ENCODE measurements at regions not wholly inside any gene's neighbourhood (a gene's known extent, or its start where the extent isn't known, plus 50 kb on each side); places are given as distances from the start of the nearest gene placed in this dataset.

GRCh38 chr2:67729474-67729873 is 332.3 kb downstream of the ETAA1 start:
- Histone ChIP-seq H3K4me2 (ENCODE audit: insufficient read depth, low read length, poor library complexity, severe bottlenecking) (no peak overlapping the region), H2BK120ac (ENCODE audit: low read depth, low read length) (no peak overlapping the region), H3K27me3 (ENCODE audit: control insufficient read depth in 3 of 3, insufficient read depth in 3 of 3, low read depth in 1 of 3, low read length in 3 of 3) (no peaks in the 10 kb centered on the region), H4K8ac (ENCODE audit: low read depth, low read length) (no peak overlapping the region), H3K79me1 (ENCODE audit: low read depth, low read length) (no peaks in the 10 kb centered on the region), H4K91ac (ENCODE audit: low read depth, low read length, poor library complexity) (no peak overlapping the region), H3K23ac (ENCODE audit: low read depth, low read length, poor library complexity) (no peak overlapping the region), H3K4me1 (ENCODE audit: control insufficient read depth in 2 of 2, insufficient read depth in 1 of 2, low read depth in 1 of 2, low read length in 2 of 2) (peaks cover 0 to 16% of the 10 kb centered on the region in 2 donors), H3K4ac (ENCODE audit: low read length) (no peak overlapping the region), H3K36me3 (replicated peaks in 1 of 2; ENCODE audit: control insufficient read depth in 2 of 2, insufficient read depth in 2 of 2, low read length in 2 of 2) (no peaks in the 10 kb centered on the region), H3K9ac (ENCODE audit: low read depth, low read length, poor library complexity) (no peak overlapping the region), H2BK12ac (ENCODE audit: low read length) (no peak overlapping the region), H3K27ac (replicated peaks; ENCODE audit: low read length) (no peak overlapping the region), H2BK15ac (ENCODE audit: low read length) (no peak overlapping the region), H2AK5ac (ENCODE audit: low read depth, low read length) (no peak overlapping the region), H3K9me3 (replicated peaks in 1 of 2; ENCODE audit: control insufficient read depth in 2 of 2, insufficient read depth in 1 of 2, low read depth in 1 of 2, low read length in 2 of 2) (no peaks in the 10 kb centered on the region), H2AFZ (ENCODE audit: low read length) (no peak overlapping the region), H3K18ac (ENCODE audit: low read length) (no peak overlapping the region), H3K14ac (ENCODE audit: low read length) (no peak overlapping the region), H3K4me3 (ENCODE audit: low read length in 2 of 2) (no peak overlapping the region), H2BK5ac (ENCODE audit: low read length) (no peak overlapping the region)
- WGBS, 2 donors (ENCODE audit: extremely low coverage in 2 of 2, insufficient read length in 2 of 2, insufficient replicate concordance in 1 of 2): no CpG with 5 or more reads among the region's 3 CpGs
- DNase-seq (ENCODE audit: low spot score): no peak

- WGBS, 2 donors (ENCODE audit: extremely low coverage in 2 of 2, insufficient read length in 2 of 2, insufficient replicate concordance in 1 of 2): no CpG with 5 or more reads among the region's 3 CpGs
- H3K27ac ChIP-seq (replicated peaks; ENCODE audit: low read length): no peak overlapping the region
- H4K8ac ChIP-seq (ENCODE audit: low read depth, low read length): no peak overlapping the region
- H3K9me3 ChIP-seq (replicated peaks in 1 of 2; ENCODE audit: control insufficient read depth in 2 of 2, insufficient read depth in 1 of 2, low read depth in 1 of 2, low read length in 2 of 2): peaks cover 0 to under 1% of the 10 kb centered on the region in 2 donors
- H3K23ac ChIP-seq (ENCODE audit: low read depth, low read length, poor library complexity): no peak overlapping the region
- no peak overlapping the region for H2BK12ac ChIP-seq (ENCODE audit: low read length)
- no peak overlapping the region for H3K18ac ChIP-seq (ENCODE audit: low read length)
- H3K4me2 ChIP-seq (ENCODE audit: insufficient read depth, low read length, poor library complexity, severe bottlenecking): no peak overlapping the region
- H3K4ac ChIP-seq (ENCODE audit: low read length): no peak overlapping the region
- H3K27me3 ChIP-seq (ENCODE audit: control insufficient read depth in 3 of 3, insufficient read depth in 3 of 3, low read depth in 1 of 3, low read length in 3 of 3): no peaks in the 10 kb centered on the region
- H2AK5ac ChIP-seq (ENCODE audit: low read depth, low read length): no peak overlapping the region
- H2BK120ac ChIP-seq (ENCODE audit: low read depth, low read length): no peak overlapping the region
- no peak overlapping the region for H3K4me3 ChIP-seq (ENCODE audit: low read length in 2 of 2)
- no peak overlapping the region for H2BK15ac ChIP-seq (ENCODE audit: low read length)
- no peak for DNase-seq (ENCODE audit: low spot score)
- H3K79me1 ChIP-seq (ENCODE audit: low read depth, low read length): no peaks in the 10 kb centered on the region
- no peak overlapping the region for H3K14ac ChIP-seq (ENCODE audit: low read length)
- no peaks in the 10 kb centered on the region for H3K36me3 ChIP-seq (replicated peaks in 1 of 2; ENCODE audit: control insufficient read depth in 2 of 2, insufficient read depth in 2 of 2, low read length in 2 of 2)
- peaks cover 0 to 1% of the 10 kb centered on the region in 2 donors for H3K4me1 ChIP-seq (ENCODE audit: control insufficient read depth in 2 of 2, insufficient read depth in 1 of 2, low read depth in 1 of 2, low read length in 2 of 2)
- H3K9ac ChIP-seq (ENCODE audit: low read depth, low read length, poor library complexity): no peak overlapping the region
- no peak overlapping the region for H2AFZ ChIP-seq (ENCODE audit: low read length)
- no peak overlapping the region for H2BK5ac ChIP-seq (ENCODE audit: low read length)
- H4K91ac ChIP-seq (ENCODE audit: low read depth, low read length, poor library complexity): no peak overlapping the region
These were observed 329.3 kb downstream of the C1D start for GRCh38 chr2:67733517-67733916.

GRCh38 chr2:67752199-67752598 is 310.6 kb downstream of the C1D start:
- no peak overlapping the region for H3K23ac ChIP-seq (ENCODE audit: low read depth, low read length, poor library complexity)
- no peak overlapping the region for H2AK5ac ChIP-seq (ENCODE audit: low read depth, low read length)
- no peak overlapping the region for H2BK5ac ChIP-seq (ENCODE audit: low read length)
- H4K8ac ChIP-seq (ENCODE audit: low read depth, low read length): no peak overlapping the region
- no peak overlapping the region for H3K27ac ChIP-seq (replicated peaks; ENCODE audit: low read length)
- H2BK120ac ChIP-seq (ENCODE audit: low read depth, low read length): no peak overlapping the region
- no peak overlapping the region for H2AFZ ChIP-seq (ENCODE audit: low read length)
- no peak overlapping the region for H3K14ac ChIP-seq (ENCODE audit: low read length)
- no peaks in the 10 kb centered on the region for H3K9me3 ChIP-seq (replicated peaks in 1 of 2; ENCODE audit: control insufficient read depth in 2 of 2, insufficient read depth in 1 of 2, low read depth in 1 of 2, low read length in 2 of 2)
- DNase-seq (ENCODE audit: low spot score): no peak
- no peak overlapping the region for H2BK15ac ChIP-seq (ENCODE audit: low read length)
- no peak overlapping the region for H4K91ac ChIP-seq (ENCODE audit: low read depth, low read length, poor library complexity)
- no peak overlapping the region for H3K18ac ChIP-seq (ENCODE audit: low read length)
- no peak overlapping the region for H3K4ac ChIP-seq (ENCODE audit: low read length)
- no peak overlapping the region for H3K4me3 ChIP-seq (ENCODE audit: low read length in 2 of 2)
- H2BK12ac ChIP-seq (ENCODE audit: low read length): no peak overlapping the region
- H3K9ac ChIP-seq (ENCODE audit: low read depth, low read length, poor library complexity): no peak overlapping the region
- no peak overlapping the region for H3K4me2 ChIP-seq (ENCODE audit: insufficient read depth, low read length, poor library complexity, severe bottlenecking)
- H3K27me3 ChIP-seq (ENCODE audit: control insufficient read depth in 3 of 3, insufficient read depth in 3 of 3, low read depth in 1 of 3, low read length in 3 of 3): no peaks in the 10 kb centered on the region
- H3K79me1 ChIP-seq (ENCODE audit: low read depth, low read length): no peaks in the 10 kb centered on the region
- H3K4me1 ChIP-seq (ENCODE audit: control insufficient read depth in 2 of 2, insufficient read depth in 1 of 2, low read depth in 1 of 2, low read length in 2 of 2): peaks cover 0 to 6% of the 10 kb centered on the region in 2 donors
- H3K36me3 ChIP-seq (replicated peaks in 1 of 2; ENCODE audit: control insufficient read depth in 2 of 2, insufficient read depth in 2 of 2, low read length in 2 of 2): no peaks in the 10 kb centered on the region
- WGBS, 2 donors (ENCODE audit: extremely low coverage in 2 of 2, insufficient read length in 2 of 2, insufficient replicate concordance in 1 of 2): no CpG with 5 or more reads among the region's 2 CpGs

- no peak overlapping the region for H3K4me2 ChIP-seq (ENCODE audit: insufficient read depth, low read length, poor library complexity, severe bottlenecking)
- H2AFZ ChIP-seq (ENCODE audit: low read length): no peak overlapping the region
- no peak overlapping the region for H2BK120ac ChIP-seq (ENCODE audit: low read depth, low read length)
- no peaks in the 10 kb centered on the region for H3K36me3 ChIP-seq (replicated peaks in 1 of 2; ENCODE audit: control insufficient read depth in 2 of 2, insufficient read depth in 2 of 2, low read length in 2 of 2)
- H2BK12ac ChIP-seq (ENCODE audit: low read length): no peak overlapping the region
- no peak overlapping the region for H3K4ac ChIP-seq (ENCODE audit: low read length)
- no peak overlapping the region for H3K27ac ChIP-seq (replicated peaks; ENCODE audit: low read length)
- no peak overlapping the region for H2BK15ac ChIP-seq (ENCODE audit: low read length)
- H3K23ac ChIP-seq (ENCODE audit: low read depth, low read length, poor library complexity): no peak overlapping the region
- no peak overlapping the region for H4K91ac ChIP-seq (ENCODE audit: low read depth, low read length, poor library complexity)
- no peak overlapping the region for H3K18ac ChIP-seq (ENCODE audit: low read length)
- no peak overlapping the region for H4K8ac ChIP-seq (ENCODE audit: low read depth, low read length)
- H2BK5ac ChIP-seq (ENCODE audit: low read length): no peak overlapping the region
- H3K79me1 ChIP-seq (ENCODE audit: low read depth, low read length): no peaks in the 10 kb centered on the region
- H3K9ac ChIP-seq (ENCODE audit: low read depth, low read length, poor library complexity): no peak overlapping the region
- no peak overlapping the region for H3K14ac ChIP-seq (ENCODE audit: low read length)
- no peaks in the 10 kb centered on the region for H3K27me3 ChIP-seq (ENCODE audit: control insufficient read depth in 3 of 3, insufficient read depth in 3 of 3, low read depth in 1 of 3, low read length in 3 of 3)
- peaks cover 0 to 6% of the 10 kb centered on the region in 2 donors for H3K4me1 ChIP-seq (ENCODE audit: control insufficient read depth in 2 of 2, insufficient read depth in 1 of 2, low read depth in 1 of 2, low read length in 2 of 2)
- no peak overlapping the region for H2AK5ac ChIP-seq (ENCODE audit: low read depth, low read length)
- no peak overlapping the region for H3K4me3 ChIP-seq (ENCODE audit: low read length in 2 of 2)
- no peak for DNase-seq (ENCODE audit: low spot score)
- H3K9me3 ChIP-seq (replicated peaks in 1 of 2; ENCODE audit: control insufficient read depth in 2 of 2, insufficient read depth in 1 of 2, low read depth in 1 of 2, low read length in 2 of 2): no peaks in the 10 kb centered on the region
These were observed 309.8 kb downstream of the C1D start for GRCh38 chr2:67752969-67753368.
